GM19463 (cell line): ENCODE measurements at regions not wholly inside any gene's neighbourhood (a gene's known extent, or its start where the extent isn't known, plus 50 kb on each side); places are given as distances from the start of the nearest gene placed in this dataset.
"Not testable (repeated sequence)": the region's sequence is repeated elsewhere in the genome, so short reads cannot be mapped to it uniquely, and the experiment has no call there.

Experiments used
- ATAC-seq: cut with Tn5 transposase; IDR thresholded peaks from one replicate; pipeline ENCODE4 v1.9.1; 2021; ENCODE audit warnings: mild to moderate bottlenecking, moderate library complexity; ENCODE audit not compliant: unreplicated experiment

GRCh38 chr7:52410032-52410431 lies 625.4 kb upstream of the POM121L12 start:
- ATAC-seq = no peak

DNA sequence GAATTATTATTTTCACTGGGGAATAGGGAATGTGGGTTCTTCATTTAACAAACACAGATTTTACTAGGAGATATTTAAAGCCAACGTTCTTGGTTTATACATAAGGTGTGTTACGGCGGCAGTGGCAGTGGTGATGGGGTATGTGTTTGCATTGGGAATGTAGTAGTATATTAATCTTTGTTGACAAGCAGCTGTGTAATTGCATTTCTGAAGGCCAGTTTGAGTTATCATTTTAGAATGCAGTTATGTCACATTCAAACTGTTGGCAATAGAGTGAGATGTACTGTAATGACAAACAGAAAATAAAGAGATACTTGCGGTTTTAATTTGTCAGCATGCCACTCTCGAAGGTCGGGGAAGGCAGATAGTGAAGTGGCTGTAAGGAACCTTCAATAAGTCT lies 628.6 kb upstream of the POM121L12 start:
- no peak for ATAC-seq

DNA sequence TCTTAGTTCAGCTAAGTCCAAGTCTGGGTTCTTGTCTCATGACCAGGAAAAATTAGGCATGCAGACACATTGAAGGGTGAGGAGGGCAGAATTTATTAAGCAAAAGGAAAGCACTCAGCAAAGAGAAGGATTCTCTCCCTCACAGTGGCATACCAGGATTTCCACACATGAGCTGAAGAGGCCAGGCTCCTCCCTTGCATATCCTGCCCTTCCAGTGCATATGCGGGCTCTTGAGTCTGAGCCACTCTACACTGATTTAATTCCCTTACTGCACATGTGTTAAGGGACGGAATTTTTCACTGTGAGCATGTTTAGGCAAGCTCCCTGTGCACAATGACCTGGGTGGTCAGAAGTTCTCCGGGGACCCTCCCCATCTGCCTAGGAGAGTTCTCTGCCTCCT lies 652.7 kb upstream of the POM121L12 start:
- no peak for ATAC-seq

DNA sequence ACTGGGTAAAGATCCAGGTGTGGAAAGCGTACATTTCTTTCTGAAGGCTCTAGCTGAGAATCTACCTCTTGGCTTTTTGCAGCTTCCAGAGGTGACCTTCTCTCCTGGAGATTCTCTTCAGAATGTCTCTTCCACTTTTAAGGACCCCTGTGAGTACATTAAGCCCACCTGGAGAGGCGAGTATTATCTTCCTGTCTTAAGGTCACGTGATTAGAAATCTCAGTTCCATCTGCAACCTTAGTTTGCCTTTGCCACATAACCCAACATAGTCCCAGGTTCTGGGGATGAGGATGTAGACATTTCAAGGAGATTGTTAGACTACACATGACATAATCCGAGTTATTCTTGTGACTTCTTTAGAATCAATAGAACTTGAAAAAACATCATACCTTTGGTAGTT lies 665.5 kb upstream of the POM121L12 start:
- no peak for ATAC-seq

DNA sequence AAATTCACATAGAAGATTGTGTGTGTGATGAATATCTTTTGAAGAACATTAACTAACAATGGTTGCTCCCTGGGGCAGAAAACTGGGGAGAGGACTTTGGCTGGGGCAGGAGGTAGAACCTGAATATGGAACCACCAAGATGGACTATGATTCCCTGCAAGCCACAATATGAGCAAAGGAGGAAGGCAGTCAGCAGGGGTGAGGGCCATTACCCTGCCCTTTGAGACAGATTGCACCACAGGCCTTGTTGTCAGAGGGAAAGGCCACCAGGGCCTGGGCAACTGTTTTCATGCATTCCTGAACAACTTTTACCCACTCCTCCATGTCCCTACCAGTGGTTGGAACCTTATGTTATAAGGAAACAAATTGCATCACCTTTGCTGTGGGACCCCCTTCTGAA lies 670.1 kb upstream of the POM121L12 start:
- no peak for ATAC-seq

GRCh38 chr7:52362521-52362920 lies 672.9 kb upstream of the POM121L12 start:
- ATAC-seq = no peak

GRCh38 chr7:52360541-52360940 lies 674.9 kb upstream of the POM121L12 start:
- no peak for ATAC-seq

GRCh38 chr7:52355053-52355452 lies 680.4 kb upstream of the POM121L12 start:
- no peak for ATAC-seq

- ATAC-seq = no peak
Observed at GRCh38 chr7:52352013-52352981, 683.1 kb upstream of the POM121L12 start.

DNA sequence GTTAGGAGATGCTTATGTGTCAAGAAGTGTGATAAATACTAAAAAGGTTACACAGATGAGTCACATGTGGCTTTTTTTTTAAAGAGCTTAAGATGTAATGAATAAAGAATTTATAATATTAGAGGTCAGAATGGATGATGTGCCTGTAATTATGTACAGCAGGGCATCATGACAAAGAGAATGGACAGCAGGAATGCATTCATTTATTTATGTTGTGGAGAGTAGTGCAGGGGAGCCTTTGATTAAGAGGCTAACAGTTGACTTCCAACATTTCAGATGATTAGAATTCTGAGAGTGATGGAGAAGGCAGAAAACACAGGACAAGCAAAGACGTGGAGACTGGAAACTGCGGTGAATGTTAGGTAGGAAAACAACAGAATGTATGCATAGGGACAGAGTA lies 691.4 kb upstream of the POM121L12 start:
- ATAC-seq = no peak

DNA sequence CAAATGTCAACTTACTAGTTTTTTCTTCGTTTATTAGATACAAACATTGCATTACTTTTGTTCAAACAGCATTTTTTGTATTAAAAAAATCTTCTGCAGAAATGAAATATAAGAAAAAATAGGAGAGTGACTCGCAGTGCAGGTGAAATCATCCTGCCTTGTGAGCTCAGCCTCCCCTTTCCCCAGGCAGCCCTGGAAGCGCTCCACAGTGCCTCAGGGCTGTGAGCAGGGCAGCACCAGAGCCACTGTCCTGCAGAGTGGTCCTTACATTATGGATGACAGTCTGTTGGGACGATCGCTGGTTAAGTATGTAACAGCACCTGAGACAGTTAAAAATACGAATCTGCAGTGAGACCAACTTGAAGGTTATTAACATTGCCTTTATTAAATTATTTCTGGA lies 695.4 kb upstream of the POM121L12 start:
- ATAC-seq = no peak

DNA sequence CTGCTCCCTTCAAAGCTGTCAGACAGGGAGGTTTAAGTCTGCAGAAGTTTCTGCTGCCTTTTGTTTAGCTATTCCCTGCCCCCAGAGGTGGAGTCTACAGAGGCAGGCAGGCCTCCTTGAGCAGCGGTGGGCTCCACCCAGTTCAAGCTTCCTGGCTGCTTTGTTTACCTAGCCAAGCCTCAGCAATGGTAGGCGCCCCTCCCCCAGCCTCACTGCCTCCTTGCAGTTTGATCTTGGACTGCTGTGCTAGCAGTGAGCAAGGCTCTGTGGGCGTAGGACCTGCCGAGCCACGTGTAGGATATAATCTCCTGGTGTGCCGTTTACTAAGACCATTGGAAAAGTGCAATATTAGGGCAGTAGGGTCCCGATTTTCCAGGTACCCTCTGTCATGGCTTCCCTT lies 707.1 kb upstream of the POM121L12 start:
- not testable (repeated sequence) for ATAC-seq

DNA sequence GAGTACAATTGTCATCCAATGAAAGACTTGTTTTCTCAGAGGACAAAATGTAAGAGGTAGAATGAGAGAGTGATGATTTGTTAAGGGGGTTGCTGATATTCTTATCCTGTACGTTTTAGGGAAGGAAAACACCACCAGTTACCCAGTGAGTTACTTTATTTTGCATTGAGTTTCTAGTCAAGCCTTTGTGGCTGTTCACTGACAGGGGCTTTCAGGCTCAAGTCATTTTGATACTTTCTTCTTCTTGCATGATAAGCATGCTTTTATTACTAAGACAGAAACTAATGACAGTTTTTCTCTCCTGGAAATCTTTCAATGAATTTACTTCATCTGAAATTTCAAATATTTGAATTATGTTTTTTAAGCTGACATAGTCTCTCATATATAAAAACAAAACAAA lies 710.2 kb upstream of the POM121L12 start:
- no peak for ATAC-seq

DNA sequence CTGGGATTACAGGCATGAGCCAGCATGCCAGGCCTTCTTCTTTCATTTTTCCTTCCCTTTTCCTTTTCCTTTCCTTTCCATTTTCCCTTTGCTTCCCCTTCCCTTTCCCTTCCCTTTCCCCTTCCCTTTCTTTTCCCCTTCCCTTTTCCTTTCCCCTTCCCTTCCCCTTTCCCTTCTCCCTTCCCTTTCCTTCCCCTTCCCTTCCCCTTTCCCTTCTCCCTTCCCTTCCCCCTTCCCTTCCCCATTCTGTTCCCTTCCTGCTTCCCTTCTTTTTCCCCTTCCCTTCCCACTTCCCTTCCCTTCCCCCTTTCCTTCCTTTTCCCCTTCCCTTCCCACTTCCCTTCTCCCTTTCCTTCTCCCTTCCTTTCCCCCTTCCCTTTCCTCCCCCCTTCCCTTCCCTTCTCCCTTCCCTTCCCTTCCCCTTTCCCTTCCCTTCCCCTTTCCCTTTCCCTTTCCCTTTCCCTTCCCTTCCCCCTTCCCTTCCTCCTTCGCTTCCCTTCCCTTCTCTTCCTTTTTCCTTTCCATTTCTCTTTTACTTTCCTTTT lies 712.2 kb upstream of the POM121L12 start:
- no peak for ATAC-seq

- ATAC-seq = no peak
Observed at GRCh38 chr7:52320610-52321009, 714.8 kb upstream of the POM121L12 start.

DNA sequence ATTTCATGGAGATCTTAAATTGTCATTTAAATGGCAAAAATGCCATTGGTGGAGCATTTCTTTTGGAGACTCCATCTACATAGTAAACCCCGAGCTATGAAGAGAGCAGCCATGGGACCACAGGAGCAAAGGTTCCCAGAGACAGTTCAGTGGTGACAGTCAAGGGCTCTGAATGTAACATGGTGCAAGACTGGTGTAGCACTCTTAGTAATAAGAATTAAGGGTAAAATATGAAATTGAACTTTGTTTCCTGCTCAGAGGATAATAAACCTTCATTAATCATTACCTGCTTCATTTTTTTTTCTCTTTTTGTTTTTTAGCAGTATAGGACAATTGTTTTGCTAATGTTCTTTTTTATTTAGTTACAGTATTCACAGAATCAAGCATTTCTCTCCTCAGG lies 717.5 kb upstream of the POM121L12 start:
- no peak for ATAC-seq

- ATAC-seq = no peak
Observed at GRCh38 chr7:52311886-52312285, 723.5 kb upstream of the POM121L12 start.

- ATAC-seq = no peak
Observed at GRCh38 chr7:52309631-52310030, 725.8 kb upstream of the POM121L12 start.

DNA sequence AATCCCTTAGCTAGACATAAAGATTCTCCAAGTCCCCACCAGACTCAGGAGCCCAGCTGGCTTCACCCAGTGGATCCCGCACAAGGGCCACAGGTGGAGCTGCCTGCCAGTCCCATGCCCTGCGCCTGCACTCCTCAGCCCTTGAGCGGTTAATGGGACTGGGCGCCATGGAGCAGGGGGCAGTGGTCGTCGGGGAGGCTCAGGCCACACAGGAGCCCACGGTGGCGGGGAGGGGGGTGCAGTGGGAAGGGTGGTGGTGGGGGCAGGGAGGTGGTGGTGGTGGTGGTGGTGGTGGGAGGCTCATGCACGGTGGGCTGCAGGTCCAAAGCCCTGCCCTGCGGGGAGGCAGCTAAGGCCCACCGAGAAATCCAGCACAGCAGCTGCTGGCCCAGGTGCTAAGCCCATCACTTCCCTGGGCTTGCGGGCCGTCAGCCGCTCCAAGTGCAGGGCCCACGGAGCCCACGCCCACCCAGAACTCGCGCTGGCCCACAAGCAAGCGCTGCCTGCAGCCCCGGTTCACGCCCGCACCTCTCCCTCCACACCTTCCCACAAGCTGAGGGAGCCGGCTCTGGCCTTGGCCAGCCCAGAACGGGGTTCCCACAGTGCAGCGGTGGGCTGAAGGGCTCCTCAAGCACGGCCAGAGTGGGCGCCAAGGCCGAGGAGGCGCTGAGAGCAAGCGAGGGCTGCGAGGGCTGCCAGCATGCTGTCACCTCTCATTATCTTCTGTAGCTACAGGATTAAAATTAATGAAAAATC lies 732.5 kb upstream of the POM121L12 start:
- no peak for ATAC-seq

DNA sequence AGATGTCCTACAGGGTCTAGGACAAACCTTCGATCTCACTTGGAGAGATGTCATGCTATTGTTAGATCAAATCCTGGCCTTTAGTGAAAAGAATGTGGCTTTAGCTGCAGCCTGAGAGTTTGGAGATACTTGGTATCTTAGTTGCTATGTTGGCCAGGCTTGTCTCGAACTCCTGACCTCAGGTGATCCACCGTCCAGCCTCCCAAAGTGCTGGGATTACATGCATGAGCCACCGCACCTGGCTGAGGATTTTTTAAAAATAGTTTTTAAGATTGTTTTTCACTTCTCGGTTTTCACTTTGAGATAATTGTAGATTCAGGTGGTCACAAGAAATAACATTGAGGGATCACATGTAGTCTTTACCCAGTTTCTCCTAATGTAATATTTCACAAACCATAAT lies 738.3 kb upstream of the POM121L12 start:
- no peak for ATAC-seq

GRCh38 chr7:52294942-52295341 lies 740.5 kb upstream of the POM121L12 start:
- no peak for ATAC-seq

DNA sequence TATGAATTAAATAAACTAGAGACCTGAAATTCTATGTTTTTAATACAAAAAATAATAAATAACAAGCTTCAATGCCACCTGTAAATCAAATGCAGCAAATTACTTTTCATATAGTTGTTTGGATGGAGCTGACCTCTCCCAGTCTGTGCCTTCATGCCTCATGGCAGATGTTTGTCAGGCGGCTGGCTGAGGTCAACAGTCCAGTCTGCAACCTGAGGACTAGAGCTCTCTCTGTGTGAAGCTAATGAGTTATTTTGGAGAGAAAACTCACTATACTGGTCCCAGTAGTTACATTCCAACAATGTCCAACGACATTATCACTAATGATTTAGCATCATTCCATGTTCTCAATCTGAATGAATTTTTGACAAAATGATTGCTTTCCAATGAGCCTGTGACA lies 746.2 kb upstream of the POM121L12 start:
- no peak for ATAC-seq
